WTC11 (cell line): ENCODE measurements at regions not wholly inside any gene's neighbourhood (a gene's known extent, or its start where the extent isn't known, plus 50 kb on each side); places are given as distances from the start of the nearest gene placed in this dataset.
"Not testable (repeated sequence)": the region's sequence is repeated elsewhere in the genome, so short reads cannot be mapped to it uniquely, and the experiment has no call there.

Experiments used
- ATAC-seq: fragments of 200-7000 bp; cut with Tn5 transposase; 2 replicates; pipeline ENCODE4 v1.10.0; 2021; ENCODE audit warnings: mild to moderate bottlenecking, moderate library complexity
- CTCF ChIA-PET: fragments of 300-600 bp; sonication (Branson Sonifier 250); formaldehyde crosslinking; loops from one replicate; lab custom pipeline; 2021; ENCODE audit warnings: antibody characterized with exemption; lab: Charles Lee
- POLR2A ChIA-PET: fragments of 350-600 bp; sonication (Branson Sonifier 250); formaldehyde crosslinking; loops from one replicate; lab custom pipeline; 2021; ENCODE audit warnings: antibody characterized with exemption; lab: Charles Lee
- DNase-seq: peaks from one replicate; pipeline ENCODE4 v3.0.0; 2021; ENCODE audit warnings: low spot score
- H3K27ac Mint-ChIP-seq: 2 replicates; pipeline ENCODE4 v1.8.0; 2021; ENCODE audit warnings: mixed read lengths
- H3K27me3 Mint-ChIP-seq: 2 replicates; pipeline ENCODE4 v1.8.0; 2021; ENCODE audit warnings: low read depth, mild to moderate bottlenecking, moderate library complexity, mixed read lengths
- H3K36me3 Mint-ChIP-seq: 2 replicates; pipeline ENCODE4 v1.8.0; 2021; ENCODE audit warnings: mixed read lengths
- H3K4me1 Mint-ChIP-seq: 2 replicates; pipeline ENCODE4 v1.8.0; 2022; ENCODE audit warnings: mixed read lengths
- H3K4me3 Mint-ChIP-seq: 2 replicates; pipeline ENCODE4 v1.8.0; 2021; ENCODE audit warnings: mild to moderate bottlenecking, moderate library complexity, mixed read lengths
- H3K9me3 Mint-ChIP-seq: 2 replicates; pipeline ENCODE4 v1.8.0; 2021; ENCODE audit warnings: mixed read lengths
- CBFB ChIP-seq: sonication (generic); formaldehyde crosslinking; IDR thresholded peaks from 2 replicates; pipeline ENCODE4 v1.8.1; 2022; ENCODE audit warnings: mild to moderate bottlenecking, low read depth, missing genetic modification reagents
- CREB1 ChIP-seq: sonication (generic); formaldehyde crosslinking; IDR thresholded peaks from 2 replicates; pipeline ENCODE4 v1.8.0; 2023; ENCODE audit warnings: mild to moderate bottlenecking, missing genetic modification reagents
- CREM ChIP-seq: sonication (generic); formaldehyde crosslinking; IDR thresholded peaks from 2 replicates; pipeline ENCODE4 v1.8.1; 2022; ENCODE audit warnings: mild to moderate bottlenecking, missing genetic modification reagents, moderate library complexity
- FOXJ3 ChIP-seq: sonication (generic); formaldehyde crosslinking; IDR thresholded peaks from 2 replicates; pipeline ENCODE4 v1.9.0; 2021; ENCODE audit warnings: missing genetic modification reagents, mild to moderate bottlenecking, borderline replicate concordance
- FOXP1 ChIP-seq: sonication (generic); formaldehyde crosslinking; IDR thresholded peaks from 2 replicates; pipeline ENCODE4 v1.8.0; 2022; ENCODE audit warnings: missing genetic modification reagents, mild to moderate bottlenecking, moderate library complexity, borderline replicate concordance
- GTF2I ChIP-seq: fragments of 250-450 bp; sonication (Bioruptor Pico); conservative IDR thresholded peaks from 2 replicates; pipeline ENCODE4 v1.4.0; 2021; ENCODE audit warnings: mild to moderate bottlenecking
- NR2C2 ChIP-seq: sonication (generic); formaldehyde crosslinking; IDR thresholded peaks from 2 replicates; pipeline ENCODE4 v1.8.0; 2022; ENCODE audit warnings: mild to moderate bottlenecking, missing genetic modification reagents
- NR3C1 ChIP-seq: sonication (generic); formaldehyde crosslinking; conservative IDR thresholded peaks from 2 replicates; pipeline ENCODE4 v1.8.1; 2023; ENCODE audit warnings: low read depth, mild to moderate bottlenecking, missing genetic modification reagents
- PRRX2 ChIP-seq: fragments of 250-450 bp; sonication (Bioruptor Pico); IDR thresholded peaks from 2 replicates; pipeline ENCODE4 v1.8.0; 2021; ENCODE audit warnings: mild to moderate bottlenecking
- USF1 ChIP-seq: sonication (generic); formaldehyde crosslinking; IDR thresholded peaks from 2 replicates; pipeline ENCODE4 v1.8.0; 2022; ENCODE audit warnings: mild to moderate bottlenecking, missing genetic modification reagents
- ZNF138 ChIP-seq: sonication (generic); formaldehyde crosslinking; conservative IDR thresholded peaks from 2 replicates; pipeline ENCODE4 v1.8.1; 2022; ENCODE audit warnings: mild to moderate bottlenecking, moderate library complexity, missing genetic modification reagents
- ZNF219 ChIP-seq: sonication (generic); formaldehyde crosslinking; IDR thresholded peaks from 2 replicates; pipeline ENCODE4 v1.8.0; 2023; ENCODE audit warnings: missing genetic modification reagents, mild to moderate bottlenecking, borderline replicate concordance
- ZNF416 ChIP-seq: fragments of 250-450 bp; sonication (Bioruptor Pico); IDR thresholded peaks from 2 replicates; pipeline ENCODE4 v1.9.0; 2021; ENCODE audit warnings: mild to moderate bottlenecking, inconsistent platforms
- ZNF532 ChIP-seq: fragments of 250-450 bp; sonication (Bioruptor Pico); IDR thresholded peaks from 2 replicates; pipeline ENCODE4 v1.9.0; 2021; ENCODE audit warnings: mild to moderate bottlenecking, borderline replicate concordance
- TF ChIP-seq, protein P1 (sequence below): sonication (generic); formaldehyde crosslinking; IDR thresholded peaks from 2 replicates; pipeline ENCODE4 v1.8.0; 2023; ENCODE audit warnings: missing genetic modification reagents, mild to moderate bottlenecking, borderline replicate concordance
- TF ChIP-seq, protein P2 (sequence below): sonication (generic); formaldehyde crosslinking; IDR thresholded peaks from 2 replicates; pipeline ENCODE4 v1.8.0; 2022; ENCODE audit warnings: mild to moderate bottlenecking, missing genetic modification reagents

GRCh38 chr6:21341910-21342309 is 251.6 kb upstream of the SOX4 start (continued):
- no peak for TF ChIP-seq PRRX2 (CRISPR knock-in tag)
- no peak for TF ChIP-seq ZNF532 (CRISPR knock-in tag)
- no peak for TF ChIP-seq CREM
- no peak for TF ChIP-seq NR2C2 (CRISPR knock-in tag)
- no peak for TF ChIP-seq NR3C1 (CRISPR knock-in tag)

DNA sequence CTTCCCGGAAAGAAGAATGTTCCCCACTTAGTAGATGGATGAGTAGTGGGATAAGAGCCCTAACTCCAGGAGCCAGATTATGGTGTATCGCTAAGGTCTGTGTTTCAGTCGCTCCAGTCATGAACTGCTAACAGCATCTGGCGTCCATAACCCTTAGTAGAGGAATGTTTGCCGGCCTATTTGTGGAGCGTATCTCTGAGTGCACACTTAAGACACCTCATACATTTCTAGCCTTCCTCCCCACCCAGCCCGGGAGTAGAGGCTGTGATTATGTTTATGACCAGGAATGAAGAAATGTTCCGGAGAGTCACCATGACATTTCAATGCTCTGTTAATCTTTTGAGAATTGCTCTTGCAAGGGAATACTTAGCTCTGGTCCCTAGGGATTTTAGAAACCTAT is 251.1 kb upstream of the SOX4 start:
- POLR2A ChIA-PET, result no interaction called here
- CTCF ChIA-PET, result no interaction called here
- no peaks in the 10 kb centered on the region for H3K4me1 Mint-ChIP-seq
- ATAC-seq (no peak), DNase-seq (no peak)
- H3K4me3 Mint-ChIP-seq, result no peak overlapping the region
- no peaks in the 10 kb centered on the region for H3K27me3 Mint-ChIP-seq
- peaks cover 22% of the 10 kb centered on the region for H3K9me3 Mint-ChIP-seq
- no peak overlapping the region for H3K27ac Mint-ChIP-seq
- TF ChIP-seq ZNF138 (no peak), ZNF416 (no peak), GTF2I (no peak), FOXP1 (CRISPR knock-in tag) (no peak), NR2C2 (CRISPR knock-in tag) (no peak), USF1 (CRISPR knock-in tag) (no peak), CREB1 (CRISPR knock-in tag) (no peak), ZNF219 (CRISPR knock-in tag) (no peak), FOXJ3 (CRISPR knock-in tag) (no peak), CBFB (CRISPR knock-in tag) (no peak)
- TF ChIP-seq, protein P1, sequence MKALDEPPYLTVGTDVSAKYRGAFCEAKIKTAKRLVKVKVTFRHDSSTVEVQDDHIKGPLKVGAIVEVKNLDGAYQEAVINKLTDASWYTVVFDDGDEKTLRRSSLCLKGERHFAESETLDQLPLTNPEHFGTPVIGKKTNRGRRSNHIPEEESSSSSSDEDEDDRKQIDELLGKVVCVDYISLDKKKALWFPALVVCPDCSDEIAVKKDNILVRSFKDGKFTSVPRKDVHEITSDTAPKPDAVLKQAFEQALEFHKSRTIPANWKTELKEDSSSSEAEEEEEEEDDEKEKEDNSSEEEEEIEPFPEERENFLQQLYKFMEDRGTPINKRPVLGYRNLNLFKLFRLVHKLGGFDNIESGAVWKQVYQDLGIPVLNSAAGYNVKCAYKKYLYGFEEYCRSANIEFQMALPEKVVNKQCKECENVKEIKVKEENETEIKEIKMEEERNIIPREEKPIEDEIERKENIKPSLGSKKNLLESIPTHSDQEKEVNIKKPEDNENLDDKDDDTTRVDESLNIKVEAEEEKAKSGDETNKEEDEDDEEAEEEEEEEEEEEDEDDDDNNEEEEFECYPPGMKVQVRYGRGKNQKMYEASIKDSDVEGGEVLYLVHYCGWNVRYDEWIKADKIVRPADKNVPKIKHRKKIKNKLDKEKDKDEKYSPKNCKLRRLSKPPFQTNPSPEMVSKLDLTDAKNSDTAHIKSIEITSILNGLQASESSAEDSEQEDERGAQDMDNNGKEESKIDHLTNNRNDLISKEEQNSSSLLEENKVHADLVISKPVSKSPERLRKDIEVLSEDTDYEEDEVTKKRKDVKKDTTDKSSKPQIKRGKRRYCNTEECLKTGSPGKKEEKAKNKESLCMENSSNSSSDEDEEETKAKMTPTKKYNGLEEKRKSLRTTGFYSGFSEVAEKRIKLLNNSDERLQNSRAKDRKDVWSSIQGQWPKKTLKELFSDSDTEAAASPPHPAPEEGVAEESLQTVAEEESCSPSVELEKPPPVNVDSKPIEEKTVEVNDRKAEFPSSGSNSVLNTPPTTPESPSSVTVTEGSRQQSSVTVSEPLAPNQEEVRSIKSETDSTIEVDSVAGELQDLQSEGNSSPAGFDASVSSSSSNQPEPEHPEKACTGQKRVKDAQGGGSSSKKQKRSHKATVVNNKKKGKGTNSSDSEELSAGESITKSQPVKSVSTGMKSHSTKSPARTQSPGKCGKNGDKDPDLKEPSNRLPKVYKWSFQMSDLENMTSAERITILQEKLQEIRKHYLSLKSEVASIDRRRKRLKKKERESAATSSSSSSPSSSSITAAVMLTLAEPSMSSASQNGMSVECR (CRISPR knock-in tag), result no peak
- TF ChIP-seq, protein P2, sequence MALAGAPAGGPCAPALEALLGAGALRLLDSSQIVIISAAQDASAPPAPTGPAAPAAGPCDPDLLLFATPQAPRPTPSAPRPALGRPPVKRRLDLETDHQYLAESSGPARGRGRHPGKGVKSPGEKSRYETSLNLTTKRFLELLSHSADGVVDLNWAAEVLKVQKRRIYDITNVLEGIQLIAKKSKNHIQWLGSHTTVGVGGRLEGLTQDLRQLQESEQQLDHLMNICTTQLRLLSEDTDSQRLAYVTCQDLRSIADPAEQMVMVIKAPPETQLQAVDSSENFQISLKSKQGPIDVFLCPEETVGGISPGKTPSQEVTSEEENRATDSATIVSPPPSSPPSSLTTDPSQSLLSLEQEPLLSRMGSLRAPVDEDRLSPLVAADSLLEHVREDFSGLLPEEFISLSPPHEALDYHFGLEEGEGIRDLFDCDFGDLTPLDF (CRISPR knock-in tag), result no peak
- H3K36me3 Mint-ChIP-seq, result no peaks in the 10 kb centered on the region

DNA sequence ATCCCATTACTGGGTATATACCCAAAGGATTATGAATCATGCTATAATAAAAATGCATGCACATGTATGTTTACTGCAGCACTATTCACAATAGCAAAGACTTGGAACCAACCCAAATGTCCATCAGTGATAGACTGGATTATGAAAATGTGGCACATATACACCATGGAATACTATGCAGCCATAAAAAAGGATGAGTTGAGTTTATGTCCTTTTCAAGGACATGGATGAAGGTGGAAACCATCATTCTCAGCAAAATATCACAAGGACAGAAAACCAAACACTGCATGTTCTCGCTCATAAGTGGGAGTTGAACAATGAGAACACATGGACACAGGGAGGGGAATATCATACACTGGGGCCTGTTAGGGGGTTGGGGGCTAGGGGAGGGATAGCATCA is 247.8 kb upstream of the SOX4 start:
- H3K4me3 Mint-ChIP-seq, POLR2A ChIA-PET, CTCF ChIA-PET, H3K27ac Mint-ChIP-seq, H3K36me3 Mint-ChIP-seq, DNase-seq, H3K27me3 Mint-ChIP-seq, ATAC-seq: not testable (repeated sequence)
- Mint-ChIP-seq H3K9me3 (peaks cover 13% of the 10 kb centered on the region), H3K4me1 (peaks cover 10% of the 10 kb centered on the region)
